ENCODE measurements at regions not wholly inside any gene's neighbourhood (a gene's known extent, or its start where the extent isn't known, plus 50 kb on each side); places are given as distances from the start of the nearest gene placed in this dataset.

GRCh38 chr22:49349841-49350381 lies 477.8 kb downstream of the BRD1 start:
- H2AFZ ChIP-seq, result no peak overlapping the region
- Mint-ChIP-seq H3K4me1 (no peaks in the 10 kb centered on the region; the same call in 2 of the 3 replicates), H3K27ac (no peak overlapping the region), H3K27me3 (ENCODE audit: insufficient read depth, low read depth, poor library complexity) (peaks cover 10% of the 10 kb centered on the region), H3K36me3 (ENCODE audit: low read depth) (no peaks in the 10 kb centered on the region; the same call in 2 of the 3 replicates), H3K4me3 (no peak overlapping the region), H3K9me3 (no peaks in the 10 kb centered on the region; the same call in 2 of the 3 replicates)
- no peaks in the 10 kb centered on the region for H3K36me3 ChIP-seq (ENCODE audit: insufficient read depth)
- H3K9me2 ChIP-seq (ENCODE audit: insufficient read depth), result no peaks in the 10 kb centered on the region
- H3K27me3 ChIP-seq (ENCODE audit: insufficient read depth), result no peaks in the 10 kb centered on the region
- no peak overlapping the region for H3K4me3 ChIP-seq
- no peak for TF ChIP-seq REST (IDR thresholded peaks at IDR 0.05; ENCODE audit: unreplicated experiment)
- no peak for TF ChIP-seq ZNF114 (CRISPR knock-in tag; IDR thresholded peaks at IDR 0.05)
- no peak for TF ChIP-seq CTCF (conservative IDR thresholded peaks at IDR 0.05; ENCODE audit: low read depth in 2 of 2)
- TF ChIP-seq POLR2AphosphoS5 (IDR thresholded peaks at IDR 0.05; ENCODE audit: low read depth), result no peak
- TF ChIP-seq JUNB (IDR thresholded peaks at IDR 0.05; ENCODE audit: unreplicated experiment), result no peak
- TF ChIP-seq EZH2phosphoT487 (IDR thresholded peaks at IDR 0.05; ENCODE audit: unreplicated experiment), result no peak
- no peak for TF ChIP-seq ZNF462 (CRISPR knock-in tag; IDR thresholded peaks at IDR 0.05)
- no peak for TF ChIP-seq ZNF331 (CRISPR knock-in tag; IDR thresholded peaks at IDR 0.05; ENCODE audit: low read depth)
- TF ChIP-seq ETS1 (IDR thresholded peaks at IDR 0.05), result no peak
- TF ChIP-seq STAT1 (IDR thresholded peaks at IDR 0.05; ENCODE audit: unreplicated experiment), result no peak
- TF ChIP-seq NANOG (IDR thresholded peaks at IDR 0.05; ENCODE audit: borderline replicate concordance), result no peak
- no peak for TF ChIP-seq CREB1 (CRISPR knock-in tag; IDR thresholded peaks at IDR 0.05; ENCODE audit: low read depth)
- no peak for TF ChIP-seq EZH2 (IDR thresholded peaks at IDR 0.05; ENCODE audit: low read depth, unreplicated experiment)
- H3K79me2 ChIP-seq (replicated peaks; ENCODE audit: insufficient read depth), result no peaks in the 10 kb centered on the region
- no peaks in the 10 kb centered on the region for H3F3A ChIP-seq (replicated peaks; ENCODE audit: low read depth)
- no peak overlapping the region for H3K4me2 ChIP-seq
- no peak overlapping the region for H3K27ac ChIP-seq (ENCODE audit: low read depth)
- DNase-seq (ENCODE audit: low spot score), result no peak
- no peaks in the 10 kb centered on the region for H4K20me1 ChIP-seq (replicated peaks; ENCODE audit: insufficient read depth)
- H3K4me1 ChIP-seq (ENCODE audit: insufficient read depth), result no peaks in the 10 kb centered on the region
- ATAC-seq, result no peak; the same call in 2 of the 3 replicates

Data from GM23338 (cell line).